Vagina (tissue), 2 donors: ENCODE measurements at regions not wholly inside any gene's neighbourhood (a gene's known extent, or its start where the extent isn't known, plus 50 kb on each side); places are given as distances from the start of the nearest gene placed in this dataset.

ENCODE experiments used
- CTCF ChIP-seq, 3 experiments: fragments of 450-650 bp in 2 of 3; fragments of 200-600 bp in 1 of 3; sonication (generic) in 1 of 3; IDR thresholded peaks; one replicate each; pipeline ENCODE4 v1.5.1; 2017 to 2019; ENCODE audit warnings: antibody characterized with exemption in 3 of 3, mild to moderate bottlenecking in 2 of 3, moderate library complexity in 2 of 3
- POLR2A ChIP-seq, 2 donors: fragments of 450-650 bp; IDR thresholded peaks; one replicate each; pipeline ENCODE4 v1.6.1; 2017; ENCODE audit warnings: antibody characterized with exemption in 2 of 2, mild to moderate bottlenecking in 2 of 2, moderate library complexity in 2 of 2
- POLR2AphosphoS5 ChIP-seq, 2 donors: sonication (generic); formaldehyde crosslinking; IDR thresholded peaks; one replicate each; pipeline ENCODE4 v1.9.0; 2017; ENCODE audit warnings: antibody characterized with exemption in 2 of 2, mild to moderate bottlenecking in 2 of 2, low read depth in 1 of 2; ENCODE audit not compliant: insufficient read depth in 1 of 2

DNA sequence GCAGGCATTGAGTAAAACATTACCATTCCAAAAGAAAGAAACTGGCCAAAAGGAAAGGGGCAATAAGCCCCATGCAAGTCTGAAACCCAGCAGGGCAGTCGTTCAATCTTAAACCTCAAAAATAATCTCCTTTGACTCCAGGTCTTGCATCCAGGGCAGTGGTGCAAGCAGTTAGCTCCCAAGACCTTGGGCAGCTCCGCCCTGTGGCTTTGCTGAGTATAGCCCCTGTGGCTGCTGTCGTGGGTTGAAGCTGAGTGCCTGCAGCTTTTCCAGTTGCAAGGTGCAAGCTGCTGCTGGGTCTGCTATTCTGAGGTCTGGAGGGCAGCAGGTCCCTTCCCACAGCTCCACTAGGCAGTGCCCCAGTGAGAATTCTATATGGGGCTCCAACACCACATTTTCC is 580.1 kb upstream of the AUTS2 start:
- TF ChIP-seq CTCF (IDR thresholded peaks at IDR 0.05) = no peak
- TF ChIP-seq POLR2A (IDR thresholded peaks at IDR 0.05) = no peak
- no peak for TF ChIP-seq POLR2AphosphoS5 (IDR thresholded peaks at IDR 0.05; ENCODE audit: insufficient read depth in 1 of 2, low read depth in 1 of 2)
